GM18858 (cell line): ENCODE measurements at regions not wholly inside any gene's neighbourhood (a gene's known extent, or its start where the extent isn't known, plus 50 kb on each side); places are given as distances from the start of the nearest gene placed in this dataset.
"Not testable (repeated sequence)": the region's sequence is repeated elsewhere in the genome, so short reads cannot be mapped to it uniquely, and the experiment has no call there.

Experiments used
- ATAC-seq: cut with Tn5 transposase; IDR thresholded peaks from one replicate; pipeline ENCODE4 v1.9.1; 2021; ENCODE audit not compliant: unreplicated experiment

- not testable (repeated sequence) for ATAC-seq
Observed at GRCh38 chr7:159335181-159335926, 190.7 kb upstream of the VIPR2 start.

GRCh38 chr7:159332854-159333479, 188.3 kb upstream of the VIPR2 start:
- ATAC-seq = not testable (repeated sequence)

- ATAC-seq = no peak
Observed at GRCh38 chr7:159331462-159331861, 186.8 kb upstream of the VIPR2 start.

- no peak for ATAC-seq
Observed at GRCh38 chr7:159329818-159330378, 185.2 kb upstream of the VIPR2 start.

GRCh38 chr7:159328096-159328495, 183.4 kb upstream of the VIPR2 start:
- no peak for ATAC-seq

- no peak for ATAC-seq
Observed at GRCh38 chr7:159323359-159323758, 178.7 kb upstream of the VIPR2 start.

- no peak for ATAC-seq
Observed at GRCh38 chr7:159321278-159321677, 176.6 kb upstream of the VIPR2 start.

GRCh38 chr7:159318682-159319351, 174.2 kb upstream of the VIPR2 start:
- no peak for ATAC-seq

- no peak for ATAC-seq
Observed at GRCh38 chr7:159317294-159317693, 172.6 kb upstream of the VIPR2 start.

GRCh38 chr7:159311172-159311494, 166.5 kb upstream of the VIPR2 start:
- ATAC-seq = no peak

- no peak for ATAC-seq
Observed at GRCh38 chr7:159310457-159311171, 165.9 kb upstream of the VIPR2 start.

- not testable (repeated sequence) for ATAC-seq
Observed at GRCh38 chr7:159309214-159309613, 164.5 kb upstream of the VIPR2 start.

- ATAC-seq = no peak
Observed at GRCh38 chr7:159306012-159306411, 161.3 kb upstream of the VIPR2 start.

GRCh38 chr7:159305185-159305584, 160.5 kb upstream of the VIPR2 start:
- ATAC-seq = not testable (repeated sequence)

GRCh38 chr7:159303510-159303909, 158.8 kb upstream of the VIPR2 start:
- not testable (repeated sequence) for ATAC-seq

- no peak for ATAC-seq
Observed at GRCh38 chr7:159296093-159296681, 151.5 kb upstream of the VIPR2 start.

GRCh38 chr7:159286487-159286886, 141.8 kb upstream of the VIPR2 start:
- ATAC-seq = not testable (repeated sequence)

GRCh38 chr7:159281573-159281972, 136.9 kb upstream of the VIPR2 start:
- no peak for ATAC-seq

GRCh38 chr7:159280008-159280407, 135.3 kb upstream of the VIPR2 start:
- ATAC-seq = no peak

GRCh38 chr7:159272739-159273138, 128.1 kb upstream of the VIPR2 start:
- ATAC-seq = no peak

- ATAC-seq = no peak
Observed at GRCh38 chr7:159271781-159272180, 127.1 kb upstream of the VIPR2 start.
